GM18867 (cell line): ENCODE measurements at regions not wholly inside any gene's neighbourhood (a gene's known extent, or its start where the extent isn't known, plus 50 kb on each side); places are given as distances from the start of the nearest gene placed in this dataset.
"Not testable (repeated sequence)": the region's sequence is repeated elsewhere in the genome, so short reads cannot be mapped to it uniquely, and the experiment has no call there.

ENCODE experiments used
- ATAC-seq: cut with Tn5 transposase; IDR thresholded peaks from one replicate; pipeline ENCODE4 v1.9.1; 2021; ENCODE audit warnings: mild to moderate bottlenecking, moderate library complexity; ENCODE audit not compliant: unreplicated experiment

DNA sequence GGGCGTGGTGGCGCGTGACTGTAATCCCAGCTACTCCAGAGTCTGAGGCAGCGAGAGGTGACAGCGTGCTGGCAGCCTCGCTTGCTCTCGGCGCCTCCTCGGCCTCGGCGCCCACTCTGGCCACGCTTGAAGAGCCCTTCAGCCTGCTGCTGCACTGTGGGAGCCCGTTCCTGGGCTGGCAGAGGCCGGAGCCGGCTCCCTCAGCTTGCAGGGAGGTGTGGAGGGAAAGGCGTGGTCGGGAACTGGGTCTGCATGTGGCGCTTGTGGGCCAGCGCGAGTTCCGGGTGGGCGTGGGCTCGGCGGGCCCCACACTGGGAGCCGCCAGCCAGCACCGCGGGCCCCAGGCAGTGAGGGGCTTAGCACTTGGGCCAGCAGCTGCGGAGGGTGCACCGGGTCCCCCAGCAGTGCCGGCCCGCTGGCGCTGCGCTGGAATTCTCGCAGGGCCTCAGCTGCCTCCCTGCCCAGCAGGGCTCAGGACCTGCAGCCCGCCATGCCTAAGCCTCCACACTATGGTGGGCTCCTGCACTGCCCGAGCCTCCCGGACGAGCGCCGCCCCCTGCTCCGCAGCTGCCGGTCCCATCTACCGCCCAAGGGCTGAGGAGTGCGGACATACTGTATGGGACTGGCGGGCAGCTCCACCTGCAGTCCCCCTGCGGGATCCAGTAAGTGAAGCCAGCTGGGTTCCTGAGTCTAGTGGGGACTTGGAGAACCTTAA is 1093.3 kb upstream of the CDH8 start:
- no peak for ATAC-seq

DNA sequence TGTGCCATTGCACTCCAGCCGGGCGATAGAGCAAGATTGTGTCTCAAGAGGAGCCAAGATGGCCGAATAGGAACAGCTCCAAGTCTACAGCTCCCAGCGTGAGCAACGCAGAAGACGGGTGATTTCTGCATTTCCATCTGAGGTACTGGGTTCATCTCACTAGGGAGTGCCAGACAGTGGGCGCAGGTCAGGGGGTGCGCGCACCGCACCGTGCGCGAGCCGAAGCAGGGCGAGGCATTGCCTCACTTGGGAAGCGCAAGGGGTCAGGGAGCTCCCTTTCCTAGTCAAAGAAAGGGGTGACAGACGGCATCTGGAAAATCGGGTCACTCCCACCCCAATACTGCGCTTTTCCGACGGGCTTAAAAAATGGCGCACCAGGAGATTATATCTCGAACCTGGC is 1083.7 kb upstream of the CDH8 start:
- ATAC-seq: not testable (repeated sequence)

DNA sequence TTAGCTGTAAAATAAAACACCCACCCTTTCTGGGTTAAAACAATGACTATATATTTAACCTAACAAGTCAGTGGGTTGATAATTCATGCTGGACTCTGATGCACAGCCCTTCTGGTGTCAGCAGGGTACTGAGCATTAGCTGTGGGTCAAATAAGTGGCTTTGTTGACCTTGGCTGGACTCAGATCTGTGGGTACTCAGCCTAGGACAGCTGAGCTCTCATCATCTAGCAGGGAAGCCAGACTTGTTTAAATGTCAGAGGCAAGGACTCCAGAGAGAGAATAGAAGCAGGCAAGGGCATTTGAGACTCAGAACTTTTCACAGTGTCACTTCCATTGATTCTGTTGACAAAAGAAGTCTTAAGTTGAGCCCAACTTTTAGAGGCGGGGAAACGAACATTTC is 1063.8 kb upstream of the CDH8 start:
- ATAC-seq: no peak

- ATAC-seq: no peak
Measured at GRCh38 chr16:63096857-63097256, 1060.6 kb upstream of the CDH8 start.

- no peak for ATAC-seq
Measured at GRCh38 chr16:63092736-63093135, 1056.5 kb upstream of the CDH8 start.

DNA sequence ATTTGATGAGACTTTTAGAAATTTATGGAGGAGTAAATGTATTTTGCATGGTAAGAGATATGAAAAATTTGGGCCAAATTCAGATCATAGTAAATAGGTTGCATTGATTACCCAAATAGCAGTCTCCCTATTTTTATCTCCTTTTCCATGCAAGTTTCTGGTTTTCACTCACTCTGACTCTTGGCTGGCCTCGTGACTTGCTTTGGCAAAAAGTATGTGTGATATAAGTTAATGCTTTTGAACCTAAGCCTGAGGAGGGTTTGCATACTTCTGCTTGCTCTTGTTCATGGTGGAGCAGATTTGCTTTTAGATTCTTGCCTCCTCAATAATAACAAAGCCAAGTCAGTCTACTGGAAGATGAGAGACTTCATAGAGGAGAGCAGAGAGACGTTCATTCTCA is 1045.9 kb upstream of the CDH8 start:
- ATAC-seq: no peak

DNA sequence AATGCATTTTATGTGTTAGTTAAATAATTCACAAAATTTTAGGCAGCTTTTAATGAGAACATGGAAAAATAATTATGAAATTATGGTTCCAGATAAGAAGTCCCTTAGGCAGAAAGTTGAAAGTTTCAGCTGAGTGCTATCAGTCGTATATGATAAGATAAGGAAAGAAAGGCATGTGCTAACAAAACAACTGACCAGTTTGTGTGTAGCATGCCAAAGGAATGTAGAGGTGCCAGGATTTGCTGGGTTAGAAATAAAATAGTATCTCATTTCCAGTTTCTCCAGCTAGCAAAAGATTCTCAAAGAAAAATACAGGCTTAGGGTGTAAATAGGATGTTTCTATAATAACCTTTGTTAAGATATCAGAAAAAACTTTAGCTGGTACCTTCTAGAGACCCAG is 1044.5 kb upstream of the CDH8 start:
- ATAC-seq: no peak

DNA sequence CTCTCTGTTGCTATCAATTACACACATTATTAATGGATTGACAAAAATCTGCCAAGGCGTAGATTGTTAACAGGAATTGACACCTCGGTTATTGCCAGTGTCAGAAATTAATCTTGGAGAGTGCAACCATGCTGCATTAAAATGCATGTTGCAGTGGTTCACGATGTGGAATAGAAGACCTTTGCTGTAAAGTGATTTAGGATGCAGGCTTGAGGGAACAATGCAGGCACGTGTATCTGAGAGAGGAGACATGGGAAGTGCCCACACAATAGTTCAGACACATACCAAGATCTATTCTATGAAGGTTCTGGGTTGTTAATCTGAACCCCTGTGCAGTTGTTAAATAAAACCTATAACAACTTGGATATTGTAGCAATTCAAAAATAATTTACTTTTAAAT is 1032.8 kb upstream of the CDH8 start:
- no peak for ATAC-seq

GRCh38 chr16:63067141-63067540 is 1030.9 kb upstream of the CDH8 start:
- no peak for ATAC-seq

GRCh38 chr16:63066552-63066951 is 1030.3 kb upstream of the CDH8 start:
- ATAC-seq: no peak

DNA sequence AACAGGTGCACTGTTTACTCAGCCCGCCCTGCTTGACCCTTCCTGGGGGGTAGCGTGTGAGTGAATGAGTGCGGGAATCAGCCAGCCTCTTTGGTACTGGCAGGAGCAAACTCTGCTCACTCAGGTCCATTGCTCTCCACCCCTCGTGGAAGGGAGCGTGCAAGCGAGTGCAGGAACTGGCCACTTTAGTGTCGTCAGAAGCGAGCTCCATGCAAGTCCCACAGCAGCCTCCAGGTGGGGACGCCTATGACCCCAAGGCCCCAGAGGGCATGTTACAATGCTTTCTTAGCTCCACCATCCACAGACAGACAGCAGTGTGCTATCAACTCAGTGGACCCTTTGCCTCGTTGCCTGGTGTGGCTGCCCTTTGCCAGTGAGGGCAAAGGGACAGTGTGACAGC is 1025.1 kb upstream of the CDH8 start:
- no peak for ATAC-seq

DNA sequence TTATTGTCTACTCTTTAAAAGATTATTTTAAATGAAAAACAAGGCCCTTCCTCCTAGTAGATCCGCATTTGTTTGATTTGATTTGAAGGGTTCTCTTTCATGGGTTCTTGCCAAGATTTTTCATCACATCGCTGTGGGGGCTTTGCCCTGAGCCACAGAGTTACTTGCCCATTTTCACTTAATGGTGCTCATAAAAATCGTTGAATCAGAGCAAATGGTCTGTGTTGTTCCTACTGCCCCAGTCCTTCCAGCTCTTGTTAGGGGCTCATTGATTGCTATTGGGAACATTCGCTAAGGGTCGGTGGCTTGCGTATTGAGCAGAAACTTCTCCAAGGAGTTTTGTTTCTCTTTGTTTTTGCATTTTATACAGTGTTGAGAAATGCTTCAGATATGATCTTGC is 1023.4 kb upstream of the CDH8 start:
- no peak for ATAC-seq

DNA sequence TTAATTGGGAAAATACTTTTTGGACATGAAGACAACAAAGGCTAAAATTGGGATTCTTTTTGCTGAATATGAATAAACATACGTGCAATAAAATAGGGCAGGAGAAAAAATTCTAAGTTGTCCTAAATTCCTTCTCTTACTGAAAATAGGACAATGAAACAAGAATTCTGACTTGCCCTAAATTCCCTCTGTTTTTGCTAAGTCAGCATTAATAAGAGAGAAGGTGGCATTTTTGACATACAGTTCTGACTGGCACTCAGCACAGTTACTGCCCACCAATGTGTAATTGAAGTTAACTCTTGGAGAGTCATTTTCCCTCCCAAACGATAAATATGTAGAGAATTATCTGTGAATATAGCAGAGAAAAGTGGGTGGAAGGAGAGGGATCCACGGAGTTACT is 1021.1 kb upstream of the CDH8 start:
- no peak for ATAC-seq

DNA sequence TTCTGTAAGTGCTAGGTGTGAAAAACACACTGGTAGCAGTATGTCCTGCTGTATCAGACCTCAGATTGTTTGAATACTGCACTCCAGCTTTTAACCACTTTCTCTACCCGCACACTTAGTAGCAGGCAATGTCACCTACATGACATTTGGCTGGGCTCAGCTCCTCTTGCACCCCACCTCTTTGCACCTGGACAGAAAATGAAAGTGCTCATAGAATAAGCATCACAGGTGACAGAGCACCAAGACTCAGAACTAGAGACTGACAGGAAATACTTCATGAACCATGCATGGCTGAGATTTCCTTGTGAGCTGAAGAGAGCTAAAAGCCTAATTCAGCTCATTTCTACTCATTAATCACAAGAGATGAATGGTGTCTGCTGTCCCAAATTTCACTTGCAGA is 1014.2 kb upstream of the CDH8 start:
- ATAC-seq: no peak

- ATAC-seq: no peak
Measured at GRCh38 chr16:63038397-63039106, 1002.3 kb upstream of the CDH8 start.

DNA sequence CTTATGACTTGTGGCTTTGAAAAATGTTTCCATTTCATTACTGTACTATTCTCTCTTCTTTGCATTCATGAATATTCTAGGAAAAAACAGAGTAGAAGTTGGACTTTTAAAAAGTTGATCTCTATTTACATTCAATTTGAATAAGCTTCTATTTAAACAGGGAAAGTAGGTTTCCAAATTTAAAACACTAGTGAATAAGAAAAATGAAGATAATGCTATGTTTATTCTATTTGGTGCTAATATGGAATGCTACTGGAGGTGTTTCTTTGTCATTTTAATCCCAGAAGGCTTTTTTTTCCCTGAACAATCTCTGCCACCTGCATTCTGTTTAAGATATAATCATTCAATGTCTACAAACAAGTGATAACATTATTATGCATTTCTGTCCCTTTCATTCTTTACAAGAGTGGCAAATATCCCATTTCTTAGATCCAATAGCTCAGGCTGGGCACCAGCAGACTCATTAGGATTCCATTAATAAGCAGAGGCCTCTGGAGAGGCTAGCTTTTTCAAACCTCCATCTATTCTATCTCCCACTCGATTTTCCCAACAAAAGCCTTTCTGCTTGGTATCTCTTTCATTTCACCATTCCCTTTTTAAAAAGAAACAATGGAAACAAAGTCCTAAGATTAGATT is 1001.6 kb upstream of the CDH8 start:
- ATAC-seq: no peak

DNA sequence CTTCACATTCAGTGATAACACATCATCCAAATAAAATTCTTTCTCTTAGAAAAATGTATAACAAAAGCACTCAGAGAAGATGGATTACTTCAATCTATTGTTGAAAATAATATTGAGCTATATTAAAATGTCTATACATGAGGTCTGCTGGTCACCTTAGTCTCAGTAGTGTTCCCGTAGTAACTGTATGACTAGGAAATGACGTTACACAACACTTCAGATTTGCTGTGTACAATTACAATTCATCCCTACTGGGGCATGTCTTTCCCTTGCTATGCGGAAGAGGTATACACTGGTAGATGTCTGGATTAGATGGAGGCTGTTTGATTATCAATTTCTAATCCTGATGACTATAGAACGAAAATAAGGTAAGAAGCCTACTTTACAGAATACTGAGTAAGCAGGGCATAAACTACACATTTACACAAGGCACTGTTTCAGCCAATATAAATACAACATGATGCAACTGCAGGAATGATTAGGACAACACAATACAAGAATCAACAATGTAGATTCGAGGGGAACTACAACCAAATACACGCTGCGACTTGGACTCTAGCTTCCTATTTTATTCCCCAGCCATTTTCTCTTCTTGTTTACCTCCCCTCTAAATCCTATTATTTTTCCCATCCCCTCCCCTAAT is 982.5 kb upstream of the CDH8 start:
- no peak for ATAC-seq

DNA sequence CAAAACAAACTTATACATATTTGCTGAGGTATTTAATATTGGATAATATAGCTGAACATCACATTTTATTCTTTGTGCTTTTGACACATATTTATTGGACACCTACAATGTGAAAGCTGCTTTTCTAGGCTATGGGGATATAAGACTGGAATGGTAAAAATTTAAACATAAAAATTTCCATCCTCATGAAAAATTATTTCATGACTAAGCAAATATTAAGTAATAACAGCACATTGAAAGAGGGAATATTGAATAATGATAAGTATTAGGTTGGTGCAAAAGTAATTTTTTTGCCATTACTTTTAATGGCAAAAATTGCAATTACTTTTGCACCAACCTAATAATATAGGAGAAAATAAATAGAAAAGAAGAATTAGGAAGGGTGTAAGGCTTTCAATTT is 972.5 kb upstream of the CDH8 start:
- no peak for ATAC-seq

DNA sequence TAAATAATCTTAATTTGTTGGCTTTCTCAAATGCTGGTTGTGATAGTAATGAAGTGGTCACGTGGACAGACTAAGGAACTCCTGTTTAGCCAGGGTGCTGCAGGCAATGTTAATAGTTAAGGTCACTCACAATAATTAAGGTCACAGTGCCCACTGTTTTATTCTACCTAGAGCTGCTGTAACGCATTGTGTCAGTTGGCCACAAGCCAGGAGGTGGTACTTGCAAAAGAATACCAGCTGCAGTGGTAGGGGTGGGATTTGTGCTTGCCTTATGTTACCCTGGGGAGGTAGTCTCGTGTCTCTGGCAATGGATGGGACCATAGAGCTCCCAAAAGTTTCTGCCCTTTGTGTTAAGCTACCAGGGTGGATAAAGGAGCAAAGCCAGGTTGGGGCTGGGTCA is 969.1 kb upstream of the CDH8 start:
- ATAC-seq: no peak

- no peak for ATAC-seq
Measured at GRCh38 chr16:62989480-62989879, 953.2 kb upstream of the CDH8 start.

GRCh38 chr16:62985722-62986121 is 949.5 kb upstream of the CDH8 start:
- no peak for ATAC-seq

DNA sequence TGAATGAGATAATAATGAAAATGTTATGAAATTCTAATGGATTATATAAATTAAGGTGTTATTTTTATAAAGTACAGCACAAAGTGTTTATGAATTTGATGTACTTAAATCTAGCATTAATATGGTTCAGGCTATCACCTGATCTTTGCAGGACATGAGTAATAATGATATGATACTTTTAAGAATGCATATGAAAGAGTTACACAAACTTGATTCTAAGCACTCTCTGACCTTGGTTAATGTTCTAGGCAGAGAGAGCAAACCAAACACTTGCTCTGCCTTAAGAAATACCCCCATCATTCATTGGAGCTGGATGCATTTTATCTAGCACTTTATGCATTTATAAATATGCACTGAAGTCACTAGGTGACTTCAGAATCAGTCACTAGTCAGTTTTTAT is 942.2 kb upstream of the CDH8 start:
- ATAC-seq: no peak
